ENCODE measurements at regions not wholly inside any gene's neighbourhood (a gene's known extent, or its start where the extent isn't known, plus 50 kb on each side); places are given as distances from the start of the nearest gene placed in this dataset.

DNA sequence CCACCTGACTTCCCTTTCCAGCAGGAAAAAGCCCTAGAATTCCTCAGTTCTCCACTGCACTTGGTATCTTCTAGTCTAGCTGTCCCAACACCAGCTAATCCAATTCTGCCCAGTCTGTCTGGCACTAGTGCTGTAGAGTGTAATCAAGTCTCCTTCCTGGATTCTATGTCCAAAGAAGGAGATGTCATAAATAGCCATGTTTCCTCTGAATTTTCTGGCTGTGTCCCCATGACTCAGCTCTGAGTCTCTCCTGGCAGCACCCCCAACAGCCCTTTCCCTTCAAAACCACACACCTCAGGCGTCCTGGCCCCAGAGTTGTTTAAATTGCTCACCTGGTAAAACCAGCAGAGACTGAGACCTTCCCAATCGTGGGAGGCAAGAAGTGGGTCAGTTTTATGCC lies 197.2 kb downstream of the GRXCR1 start:
- Histone ChIP-seq H3K4me1 (no peaks in the 10 kb centered on the region), H3K4me3 (no peak overlapping the region), H3K9me3 (no peaks in the 10 kb centered on the region), H3K27me3 (peaks cover 0 to 4% (median 0%) of the 10 kb centered on the region in 4 donors), H3K27ac (no peak overlapping the region), H3K36me3 (no peaks in the 10 kb centered on the region)
- 32 to 33% methylated on average over 2 of the region's 2 CpGs for WGBS, 2 donors
- FAIRE-seq (no peak), ATAC-seq (no peak), DNase-seq (no peak)
- intact Hi-C loops (cut with DNase I), result no loop called here
- TF ChIP-seq, protein P1, sequence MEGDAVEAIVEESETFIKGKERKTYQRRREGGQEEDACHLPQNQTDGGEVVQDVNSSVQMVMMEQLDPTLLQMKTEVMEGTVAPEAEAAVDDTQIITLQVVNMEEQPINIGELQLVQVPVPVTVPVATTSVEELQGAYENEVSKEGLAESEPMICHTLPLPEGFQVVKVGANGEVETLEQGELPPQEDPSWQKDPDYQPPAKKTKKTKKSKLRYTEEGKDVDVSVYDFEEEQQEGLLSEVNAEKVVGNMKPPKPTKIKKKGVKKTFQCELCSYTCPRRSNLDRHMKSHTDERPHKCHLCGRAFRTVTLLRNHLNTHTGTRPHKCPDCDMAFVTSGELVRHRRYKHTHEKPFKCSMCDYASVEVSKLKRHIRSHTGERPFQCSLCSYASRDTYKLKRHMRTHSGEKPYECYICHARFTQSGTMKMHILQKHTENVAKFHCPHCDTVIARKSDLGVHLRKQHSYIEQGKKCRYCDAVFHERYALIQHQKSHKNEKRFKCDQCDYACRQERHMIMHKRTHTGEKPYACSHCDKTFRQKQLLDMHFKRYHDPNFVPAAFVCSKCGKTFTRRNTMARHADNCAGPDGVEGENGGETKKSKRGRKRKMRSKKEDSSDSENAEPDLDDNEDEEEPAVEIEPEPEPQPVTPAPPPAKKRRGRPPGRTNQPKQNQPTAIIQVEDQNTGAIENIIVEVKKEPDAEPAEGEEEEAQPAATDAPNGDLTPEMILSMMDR (IDR thresholded peaks at IDR 0.05), result no peak

DNA sequence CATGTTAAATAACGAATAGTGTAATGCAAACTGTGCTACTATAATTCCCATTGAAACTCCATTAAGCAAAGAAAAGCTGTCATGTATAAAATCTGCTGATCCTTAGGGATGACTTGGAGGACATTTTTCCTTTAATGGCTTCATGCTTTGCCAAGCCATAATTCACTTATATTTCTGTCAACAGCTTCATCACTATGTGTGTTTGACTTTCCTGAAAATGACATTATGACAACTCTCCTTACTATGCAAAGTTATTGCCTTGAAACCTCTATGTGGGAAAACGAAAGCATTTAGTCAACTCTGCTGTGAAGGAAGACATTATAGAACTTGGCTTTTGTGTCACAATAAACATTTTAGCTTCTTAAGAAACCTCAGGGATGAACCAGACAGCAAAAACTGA lies 210.5 kb downstream of the GRXCR1 start:
- no peak for ATAC-seq
- Histone ChIP-seq H3K9me3 (no peaks in the 10 kb centered on the region), H3K36me3 (no peaks in the 10 kb centered on the region), H3K27ac (no peak overlapping the region), H3K4me1 (no peaks in the 10 kb centered on the region), H3K4me3 (no peak overlapping the region), H3K27me3 (no peaks in the 10 kb centered on the region)
- intact Hi-C loops (cut with DNase I), result no loop called here
- no peak for FAIRE-seq
- WGBS, 2 donors, result 39 to 40% methylated on average over 2 of the region's 2 CpGs
- TF ChIP-seq, protein P1 (IDR thresholded peaks at IDR 0.05), result no peak
- DNase-seq, result no peak

DNA sequence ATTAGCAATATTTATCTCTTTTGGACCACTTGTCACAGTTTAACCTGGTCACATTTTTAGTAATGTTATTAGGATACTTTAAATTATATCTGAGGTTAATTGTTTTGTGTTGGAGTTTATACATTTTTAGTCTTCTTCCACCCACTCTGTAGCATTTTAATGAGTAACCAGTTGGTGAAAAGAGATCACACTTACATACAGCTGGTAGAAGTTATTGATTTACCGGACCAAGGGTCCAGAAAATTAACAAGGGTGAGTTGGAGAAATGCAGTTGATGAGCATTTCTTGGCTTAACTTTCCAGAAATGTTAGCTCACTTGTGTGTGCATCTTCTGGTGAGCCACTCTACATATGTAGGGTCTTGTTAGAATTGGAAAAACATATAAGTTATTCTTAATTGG lies 219.6 kb downstream of the GRXCR1 start:
- intact Hi-C loops (cut with DNase I), result no loop called here
- Histone ChIP-seq H3K4me3 (no peak overlapping the region), H3K36me3 (no peaks in the 10 kb centered on the region), H3K27ac (no peak overlapping the region), H3K4me1 (no peaks in the 10 kb centered on the region), H3K27me3 (no peaks in the 10 kb centered on the region), H3K9me3 (no peaks in the 10 kb centered on the region)
- 24 to 59% methylated on average over 1 of the region's 1 CpG for WGBS, 2 donors
- TF ChIP-seq, protein P1 (IDR thresholded peaks at IDR 0.05), result no peak
- ATAC-seq (no peak), DNase-seq (no peak), FAIRE-seq (no peak)

DNA sequence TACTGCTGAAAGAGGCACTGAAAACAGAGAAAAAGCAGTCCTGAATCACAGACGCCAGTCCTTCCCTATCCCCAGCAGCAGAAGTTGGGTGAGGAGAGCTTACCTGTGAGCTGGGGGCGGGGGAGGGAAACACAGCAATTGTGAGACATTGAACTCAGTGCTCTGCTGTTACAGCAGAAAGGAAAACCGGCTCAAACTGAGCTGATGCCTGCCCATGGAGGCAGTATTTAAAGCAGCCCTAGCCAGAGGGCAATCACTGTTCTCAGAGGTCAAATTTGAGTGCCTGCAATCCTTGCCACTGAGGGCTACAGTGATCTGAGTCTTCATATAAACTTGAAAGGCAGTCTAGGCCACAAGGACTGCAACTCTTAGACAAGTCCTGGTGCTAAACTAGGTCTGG lies 220.7 kb downstream of the GRXCR1 start:
- DNase-seq, result no peak
- Histone ChIP-seq H3K9me3 (no peaks in the 10 kb centered on the region), H3K36me3 (no peaks in the 10 kb centered on the region), H3K4me3 (no peak overlapping the region), H3K4me1 (no peaks in the 10 kb centered on the region), H3K27ac (no peak overlapping the region), H3K27me3 (no peaks in the 10 kb centered on the region)
- WGBS, 2 donors, result 46 to 48% methylated on average over 3 of the region's 3 CpGs
- TF ChIP-seq, protein P1 (IDR thresholded peaks at IDR 0.05), result no peak
- intact Hi-C loops (cut with DNase I), result no loop called here
- ATAC-seq, result no peak
- FAIRE-seq, result no peak

DNA sequence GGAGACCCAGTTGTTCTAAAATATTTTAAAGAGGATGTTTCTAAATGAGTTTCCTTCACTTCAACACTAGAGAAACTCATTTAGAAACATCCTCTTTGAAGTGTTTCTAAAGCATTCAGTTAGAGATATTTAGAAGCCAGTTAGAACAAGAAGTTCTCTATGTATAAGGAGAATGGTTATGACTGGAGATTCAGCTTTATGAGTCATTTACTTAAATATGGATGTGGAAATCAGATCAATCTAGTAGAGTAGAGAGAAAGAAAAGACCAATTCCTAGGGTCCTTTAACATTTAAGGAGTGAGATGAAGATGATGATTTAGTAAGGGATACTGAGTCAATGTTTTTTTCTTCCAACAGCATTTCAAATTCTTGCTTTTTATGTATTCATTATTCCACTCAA lies 234.1 kb downstream of the GRXCR1 start:
- Histone ChIP-seq H3K27me3 (no peaks in the 10 kb centered on the region), H3K36me3 (no peaks in the 10 kb centered on the region), H3K9me3 (no peaks in the 10 kb centered on the region), H3K4me3 (no peak overlapping the region), H3K27ac (no peak overlapping the region), H3K4me1 (no peaks in the 10 kb centered on the region)
- TF ChIP-seq, protein P1 (IDR thresholded peaks at IDR 0.05), result no peak
- intact Hi-C loops (cut with DNase I), result no loop called here
- DNase-seq (no peak), FAIRE-seq (no peak), ATAC-seq (no peak)

Measured in pancreas (tissue), 10 donors.